Spinal cord (tissue), 9 donors: ENCODE measurements at regions not wholly inside any gene's neighbourhood (a gene's known extent, or its start where the extent isn't known, plus 50 kb on each side); places are given as distances from the start of the nearest gene placed in this dataset.
A peak's percentile ranks its signal among the peaks of the same experiment; 100 is the strongest.

Experiments
- DNase-seq, 6 donors: peaks; one replicate each; pipeline versions ENCODE4 v3.0.0 to v3.0.0-alpha.2; 2013 to 2015; ENCODE audit warnings: low spot score in 6 of 6, low read depth in 4 of 6
- H3K27ac ChIP-seq: one replicate; pipeline ENCODE4 v1.5.1; 2013; ENCODE audit warnings: low read depth, low read length, control low read depth
- H3K27me3 ChIP-seq: one replicate; pipeline ENCODE4 v1.6.1; 2013; ENCODE audit warnings: low read length; ENCODE audit not compliant: control insufficient read depth, insufficient read depth
- H3K36me3 ChIP-seq: one replicate; pipeline ENCODE4 v1.6.1; 2013; ENCODE audit warnings: low read length; ENCODE audit not compliant: control insufficient read depth, insufficient read depth
- H3K4me1 ChIP-seq: one replicate; pipeline ENCODE4 v1.6.1; 2013; ENCODE audit warnings: low read length; ENCODE audit not compliant: control insufficient read depth, insufficient read depth
- H3K4me3 ChIP-seq: one replicate; pipeline ENCODE4 v1.5.1; 2013; ENCODE audit warnings: low read depth, low read length, control low read depth
- H3K9me3 ChIP-seq: one replicate; pipeline ENCODE4 v1.6.1; 2013; ENCODE audit warnings: low read length; ENCODE audit not compliant: control insufficient read depth, insufficient read depth
- WGBS: methylation state at CpG from one replicate; pipeline ENCODE4 v1.1.5; 2013; ENCODE audit warnings: missing lambda C conversion rate; ENCODE audit not compliant: insufficient coverage; 5-methylcytosine and 5-hydroxymethylcytosine counted together
- donor health status: healthy.

DNA sequence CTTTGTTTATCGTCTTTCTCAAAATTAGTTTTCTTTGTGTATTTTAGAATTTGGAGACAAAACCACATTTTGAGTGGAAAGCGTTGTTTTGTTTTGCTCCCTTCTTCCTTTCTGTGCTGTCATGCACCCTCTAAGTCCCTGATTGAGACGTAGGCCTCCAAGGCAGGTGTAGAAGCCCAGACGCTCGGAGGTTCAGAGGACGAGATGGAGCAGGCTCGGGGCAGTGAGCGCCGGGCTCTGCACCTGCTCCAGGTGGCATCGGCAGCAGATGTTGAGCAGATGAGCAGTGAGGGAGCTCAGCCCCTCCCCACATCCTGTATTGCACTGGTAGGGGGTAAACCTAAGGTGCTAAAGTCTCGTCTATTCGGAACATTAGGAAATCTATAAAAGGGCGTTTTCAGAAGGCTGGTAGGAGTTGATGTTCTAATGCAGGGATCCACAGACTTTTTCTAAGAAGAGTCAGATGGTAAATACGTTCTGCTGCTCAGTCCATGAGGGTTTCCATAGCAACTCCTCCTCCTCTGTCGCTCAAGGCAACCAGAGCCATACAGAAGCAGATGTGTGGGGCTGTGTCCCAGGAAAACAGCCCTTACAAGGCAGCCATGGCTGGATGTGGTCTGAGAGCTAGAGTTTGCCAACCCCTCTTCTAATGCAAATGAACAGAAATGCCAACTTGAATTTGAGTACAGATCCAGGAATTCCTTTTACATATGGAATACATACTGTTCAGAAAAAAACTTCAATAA lies 724.2 kb downstream of the BRD1 start:
- WGBS, result 46% methylated on average over 7 of the region's 15 CpGs
- H3K36me3 ChIP-seq, result no peaks in the 10 kb centered on the region
- DNase-seq, result peak; percentile 43 to 96 (median 56)
- peaks cover 40% of the 10 kb centered on the region for H3K4me1 ChIP-seq
- H3K27me3 ChIP-seq, result peaks cover 3% of the 10 kb centered on the region
- no peak overlapping the region for H3K27ac ChIP-seq
- H3K4me3 ChIP-seq, result no peak overlapping the region
- no peaks in the 10 kb centered on the region for H3K9me3 ChIP-seq

DNA sequence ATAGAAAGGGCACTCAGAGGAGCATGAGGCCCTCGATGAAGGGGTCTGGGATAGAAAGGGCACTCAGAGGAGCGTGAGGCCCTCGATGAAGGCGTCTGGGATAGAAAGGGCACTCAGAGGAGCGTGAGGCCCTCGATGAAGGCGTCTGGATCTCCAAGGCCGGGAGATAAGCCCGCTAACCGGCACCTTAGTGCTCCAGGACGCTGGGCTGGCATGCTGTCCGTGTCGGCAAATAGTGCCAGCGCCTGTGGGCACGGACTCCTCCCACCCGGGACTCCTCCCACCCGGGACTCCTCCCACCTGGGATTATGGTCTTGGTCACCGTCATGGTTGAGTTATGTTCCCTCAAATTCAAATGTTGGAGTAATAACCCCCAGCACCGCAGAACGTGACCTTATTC lies 725.3 kb downstream of the BRD1 start:
- Histone ChIP-seq H3K27ac (no peak overlapping the region), H3K27me3 (peaks cover 3% of the 10 kb centered on the region), H3K4me3 (no peak overlapping the region), H3K4me1 (peaks cover 48% of the 10 kb centered on the region), H3K36me3 (no peaks in the 10 kb centered on the region), H3K9me3 (no peaks in the 10 kb centered on the region)
- DNase-seq, result no peak
- 92% methylated on average over 17 of the region's 20 CpGs for WGBS

DNA sequence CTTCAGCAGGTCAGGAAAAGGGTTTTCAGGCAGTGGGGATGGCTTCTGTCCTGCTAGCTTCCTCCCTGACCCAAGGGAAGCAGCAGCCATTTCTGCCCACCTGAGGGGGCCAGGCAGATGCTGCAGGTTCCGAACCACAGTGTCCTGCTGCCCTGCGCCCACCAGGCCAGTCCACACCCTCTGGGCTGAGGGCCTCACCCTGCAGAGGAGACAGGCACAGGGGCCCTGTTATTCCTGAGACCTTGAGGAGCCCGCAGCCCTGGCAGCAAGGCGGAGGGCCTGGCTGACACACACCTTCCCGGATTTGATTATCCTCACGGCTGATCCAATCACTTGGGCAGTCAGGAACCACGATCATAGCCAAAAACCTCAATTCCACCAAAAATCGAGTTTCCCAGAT lies 725.8 kb downstream of the BRD1 start:
- no peaks in the 10 kb centered on the region for H3K9me3 ChIP-seq
- H3K36me3 ChIP-seq, result no peaks in the 10 kb centered on the region
- H3K27me3 ChIP-seq, result peaks cover 3% of the 10 kb centered on the region
- peaks cover 46% of the 10 kb centered on the region for H3K4me1 ChIP-seq
- no peak for DNase-seq
- WGBS, result 88% methylated on average over 7 of the region's 8 CpGs
- no peak overlapping the region for H3K27ac ChIP-seq
- no peak overlapping the region for H3K4me3 ChIP-seq

DNA sequence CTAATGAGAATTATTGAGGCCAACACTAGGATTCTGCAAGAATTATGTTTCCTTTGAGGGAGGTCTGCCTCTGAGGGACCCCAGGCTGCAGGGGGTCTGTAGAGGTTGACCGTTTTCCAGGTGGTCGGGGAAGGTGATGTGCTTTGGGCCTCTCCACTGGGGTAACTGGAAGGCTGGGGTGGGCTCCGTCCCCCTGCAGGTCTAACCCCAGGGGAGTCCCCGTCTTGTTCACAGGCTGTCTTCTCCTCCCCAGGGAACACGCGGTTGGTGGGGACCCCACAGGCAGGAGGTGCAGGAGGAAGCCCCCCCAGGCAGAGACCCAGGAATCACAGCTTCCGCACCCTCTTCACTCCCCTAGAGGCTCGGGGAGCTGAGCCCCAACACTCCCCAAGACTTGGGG lies 726.4 kb downstream of the BRD1 start:
- DNase-seq, result no peak
- Histone ChIP-seq H3K36me3 (no peaks in the 10 kb centered on the region), H3K4me1 (peaks cover 40% of the 10 kb centered on the region), H3K9me3 (no peaks in the 10 kb centered on the region), H3K4me3 (no peak overlapping the region), H3K27me3 (peaks cover 3% of the 10 kb centered on the region), H3K27ac (no peak overlapping the region)
- 73% methylated on average over 2 of the region's 8 CpGs for WGBS

DNA sequence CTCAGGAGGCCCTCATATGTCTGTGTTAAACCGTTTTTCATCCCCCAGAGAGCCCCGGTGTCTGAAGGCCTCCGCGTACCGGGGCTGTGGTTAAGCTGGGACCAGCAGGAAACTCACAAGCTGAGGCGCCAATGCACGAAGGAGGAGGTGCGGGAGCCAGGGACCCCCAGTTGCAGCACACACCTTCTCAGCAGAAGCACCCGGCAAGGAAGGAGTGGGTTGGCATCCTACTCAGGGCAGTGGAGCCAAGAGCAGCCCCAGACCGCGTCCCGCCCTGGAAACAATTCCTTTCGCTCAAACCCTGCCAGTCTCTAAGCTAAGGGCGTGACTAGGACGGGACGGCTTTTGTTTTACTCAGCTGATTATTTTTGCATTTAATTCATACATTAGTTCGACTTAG lies 726.9 kb downstream of the BRD1 start:
- Histone ChIP-seq H3K4me3 (no peak overlapping the region), H3K27me3 (peaks cover 3% of the 10 kb centered on the region), H3K9me3 (no peaks in the 10 kb centered on the region), H3K36me3 (no peaks in the 10 kb centered on the region), H3K27ac (no peak overlapping the region), H3K4me1 (peaks cover 36% of the 10 kb centered on the region)
- peak in 1 of 6 donors; percentile 39 for DNase-seq
- 62% methylated on average over 12 of the region's 17 CpGs for WGBS

- 79% methylated on average over 9 of the region's 9 CpGs for WGBS
- Histone ChIP-seq H3K27me3 (peaks cover 3% of the 10 kb centered on the region), H3K27ac (no peak overlapping the region), H3K4me3 (no peak overlapping the region), H3K9me3 (no peaks in the 10 kb centered on the region), H3K36me3 (no peaks in the 10 kb centered on the region), H3K4me1 (peaks cover 33% of the 10 kb centered on the region)
- DNase-seq, result no peak
Measured at GRCh38 chr22:49100316-49100715, 727.4 kb downstream of the BRD1 start.

DNA sequence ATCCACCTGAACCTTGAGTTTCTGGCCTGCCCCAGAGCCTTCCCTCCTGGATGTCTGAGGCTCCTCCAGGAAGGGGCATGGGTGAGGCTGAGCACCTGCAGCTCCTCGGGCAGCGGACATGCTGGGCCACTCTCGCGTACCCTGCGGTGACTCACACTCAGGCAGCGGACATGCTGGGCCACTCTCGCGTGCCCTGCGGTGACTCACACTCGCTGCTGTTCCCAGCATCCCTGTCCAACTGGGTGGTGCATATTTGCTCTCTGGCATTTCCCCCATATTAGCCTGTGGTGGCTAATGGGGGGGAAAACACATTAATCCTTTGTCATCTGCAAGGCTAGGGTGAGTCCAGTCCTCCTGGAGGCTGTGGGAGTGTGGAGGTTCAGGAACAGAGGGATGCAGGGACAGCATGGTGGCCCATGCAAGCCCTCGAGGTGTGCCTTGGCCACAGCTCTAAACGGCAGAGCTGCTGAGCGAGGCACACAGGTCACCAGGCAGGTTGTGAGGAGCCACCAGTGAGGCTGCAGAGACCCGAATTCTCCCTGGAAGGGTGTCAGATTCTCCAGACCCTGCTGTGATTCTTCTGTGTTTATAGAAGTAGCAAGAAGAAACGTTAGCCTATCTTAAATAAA lies 728.1 kb downstream of the BRD1 start:
- DNase-seq, result no peak
- H3K27me3 ChIP-seq, result peaks cover 3% of the 10 kb centered on the region
- WGBS, result 84% methylated on average over 14 of the region's 15 CpGs
- H3K27ac ChIP-seq, result no peak overlapping the region
- H3K4me1 ChIP-seq, result peaks cover 33% of the 10 kb centered on the region
- no peak overlapping the region for H3K4me3 ChIP-seq
- H3K36me3 ChIP-seq, result no peaks in the 10 kb centered on the region
- H3K9me3 ChIP-seq, result no peaks in the 10 kb centered on the region

- Histone ChIP-seq H3K27ac (no peak overlapping the region), H3K4me3 (no peak overlapping the region), H3K4me1 (peaks cover 33% of the 10 kb centered on the region), H3K27me3 (peaks cover 3% of the 10 kb centered on the region), H3K9me3 (no peaks in the 10 kb centered on the region), H3K36me3 (no peaks in the 10 kb centered on the region)
- WGBS, result 100% methylated on average over 6 of the region's 14 CpGs
- no peak for DNase-seq
Measured at GRCh38 chr22:49099089-49099488, 728.6 kb downstream of the BRD1 start.

DNA sequence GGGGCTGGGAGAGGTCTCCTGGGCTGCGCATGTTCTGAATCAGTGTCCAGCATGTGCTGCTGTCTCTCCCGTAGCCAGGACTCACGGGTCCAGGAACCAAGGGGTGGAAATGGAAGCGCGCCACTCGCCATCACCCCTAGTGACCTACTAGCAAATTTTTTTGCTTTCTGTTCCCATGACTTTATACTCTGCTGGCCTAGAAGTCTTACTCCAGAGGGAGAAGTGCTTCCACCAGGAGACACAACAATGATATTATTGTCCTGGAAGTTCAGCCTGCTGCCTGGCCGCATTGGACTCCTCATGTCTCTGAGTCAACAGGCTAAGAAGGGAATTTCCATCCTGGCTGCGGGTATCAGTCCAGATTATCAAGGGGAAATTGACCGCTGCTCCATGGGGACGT lies 729.7 kb downstream of the BRD1 start:
- Histone ChIP-seq H3K4me3 (no peak overlapping the region), H3K27ac (no peak overlapping the region), H3K36me3 (no peaks in the 10 kb centered on the region), H3K9me3 (no peaks in the 10 kb centered on the region), H3K4me1 (peaks cover 31% of the 10 kb centered on the region), H3K27me3 (peaks cover 3% of the 10 kb centered on the region)
- DNase-seq, result no peak
- WGBS, result 92% methylated on average over 9 of the region's 10 CpGs
